GM12878 (cell line): ENCODE measurements at regions not wholly inside any gene's neighbourhood (a gene's known extent, or its start where the extent isn't known, plus 50 kb on each side); places are given as distances from the start of the nearest gene placed in this dataset.

Experiments
- ATAC-seq: fragments of 200-7000 bp; cut with Tn5 transposase; 3 replicates; pipeline ENCODE4 v1.9.1; 2020; ENCODE audit warnings: mild to moderate bottlenecking, moderate library complexity
- BruUV-seq: library from RNA; stranded (reverse); fragments of 400-500 nt; replicated peaks from 2 replicates; lab custom pipeline; 2021; lab: Mats Ljungman, UMichigan
- CTCF ChIA-PET: fragments of 300-600 bp; sonication (Branson Sonifier 250); formaldehyde crosslinking; extraction: SDS; loops from one replicate; lab custom pipeline; 2021; ENCODE audit warnings: inconsistent platforms; lab: Yijun Ruan, JAX
- POLR2A ChIA-PET: fragments of 350-600 bp; formaldehyde crosslinking; extraction: SDS; loops from one replicate; lab custom pipeline; 2021; ENCODE audit warnings: inconsistent platforms; lab: Charles Lee
- RAD21 ChIA-PET: fragments of 300-600 bp; sonication (Branson Sonifier 250); formaldehyde crosslinking; loops from one replicate; lab custom pipeline; 2023; ENCODE audit warnings: antibody characterized with exemption; ENCODE audit not compliant: unreplicated experiment; lab: Charles Lee
- SMC1A ChIA-PET: fragments of 300-600 bp; sonication (Branson Sonifier 250); formaldehyde crosslinking; loops from one replicate; lab custom pipeline; 2023; ENCODE audit not compliant: unreplicated experiment, uncharacterized antibody; lab: Charles Lee
- DNase-seq: peaks from one replicate; pipeline ENCODE4 v3.0.0-alpha.2; 2011; ENCODE audit warnings: low read depth, low spot score
- FAIRE-seq: peaks from 3 replicates; lab custom pipeline; 2011; peaks lifted over from hg19 to GRCh38; lab: Jason Lieb, UNC
- H2AFZ ChIP-seq: 2 replicates; pipeline ENCODE4 v1.6.0; 2011; ENCODE audit warnings: low read depth, low read length, control low read depth; ENCODE audit not compliant: control insufficient read depth
- H3K27ac ChIP-seq: 2 replicates; pipeline ENCODE4 v1.5.1; 2011; ENCODE audit warnings: control low read depth; ENCODE audit not compliant: control insufficient read depth, insufficient read depth
- H3K27me3 ChIP-seq, 2 experiments: replicated peaks in 1 of 2; 2 replicates each; pipeline versions ENCODE4 v1.6.0 to v1.6.1; 2011; ENCODE audit warnings: low read length in 1 of 2; ENCODE audit not compliant: control insufficient read depth in 2 of 2, insufficient read depth in 2 of 2
- H3K36me3 ChIP-seq, 2 experiments: 2 replicates each; pipeline ENCODE4 v1.5.1; 2011; ENCODE audit warnings: low read length in 1 of 2; ENCODE audit not compliant: control insufficient read depth in 2 of 2, insufficient read depth in 2 of 2
- H3K4me1 ChIP-seq: 2 replicates; pipeline ENCODE4 v1.6.1; 2011; ENCODE audit warnings: mild to moderate bottlenecking, low read length, moderate library complexity, mixed read lengths; ENCODE audit not compliant: control insufficient read depth, insufficient read depth
- H3K4me2 ChIP-seq: 2 replicates; pipeline ENCODE4 v1.6.0; 2011; ENCODE audit warnings: control low read depth; ENCODE audit not compliant: control insufficient read depth, insufficient read depth
- H3K4me3 ChIP-seq: fragments of 200-600 bp; sonication (generic); 2 replicates; pipeline ENCODE4 v1.5.1; 2016
- H3K79me2 ChIP-seq: 2 replicates; pipeline ENCODE4 v1.6.0; 2011; ENCODE audit warnings: low read length; ENCODE audit not compliant: control insufficient read depth, insufficient read depth
- H3K9ac ChIP-seq: 2 replicates; pipeline ENCODE4 v1.8.0; 2011; ENCODE audit warnings: low read length, control low read depth, mixed read lengths; ENCODE audit not compliant: control insufficient read depth, insufficient read depth
- H3K9me3 ChIP-seq: replicated peaks from 3 replicates; pipeline ENCODE4 v1.5.1; 2011; ENCODE audit warnings: mild to moderate bottlenecking, low read length; ENCODE audit not compliant: control insufficient read depth, insufficient read depth
- H4K20me1 ChIP-seq: 2 replicates; pipeline ENCODE4 v1.6.0; 2011; ENCODE audit not compliant: control insufficient read depth, insufficient read depth
- CBFB ChIP-seq: IDR thresholded peaks from 2 replicates; pipeline ENCODE4 v1.6.1; 2016; ENCODE audit warnings: antibody characterized with exemption, low read depth
- EED ChIP-seq: sonication (generic); IDR thresholded peaks from 2 replicates; pipeline ENCODE4 v1.6.1; 2016; ENCODE audit warnings: antibody characterized with exemption, low read depth
- ETV6 ChIP-seq, 2 experiments: fragments of 450-650 bp in 1 of 2; IDR thresholded peaks in 1 of 2; conservative IDR thresholded peaks in 1 of 2; 2 replicates each; pipeline ENCODE4 v1.6.1; 2014; ENCODE audit warnings: antibody characterized with exemption in 1 of 2, borderline replicate concordance in 1 of 2, low read depth in 1 of 2, mild to moderate bottlenecking in 1 of 2, moderate library complexity in 1 of 2
- GATAD2B ChIP-seq: fragments of 450-650 bp; conservative IDR thresholded peaks from 2 replicates; pipeline ENCODE4 v1.6.1; 2017; ENCODE audit warnings: low read depth, mild to moderate bottlenecking, moderate library complexity
- IRF4 ChIP-seq: IDR thresholded peaks from 2 replicates; pipeline ENCODE4 v1.6.1; 2011; ENCODE audit warnings: low read depth, low read length
- MEF2B ChIP-seq: fragments of 450-650 bp; IDR thresholded peaks from 2 replicates; pipeline ENCODE4 v1.6.1; 2018; ENCODE audit warnings: mild to moderate bottlenecking, moderate library complexity; ENCODE audit not compliant: partially characterized antibody, poor library complexity, severe bottlenecking
- NBN ChIP-seq: fragments of 450-650 bp; IDR thresholded peaks from 2 replicates; pipeline ENCODE4 v1.6.1; 2016
- PML ChIP-seq: IDR thresholded peaks from 2 replicates; pipeline ENCODE4 v1.6.1; 2012; ENCODE audit warnings: low read length, inconsistent platforms
- POU2F2 ChIP-seq: IDR thresholded peaks from 3 replicates; pipeline ENCODE4 v1.6.1; 2011; ENCODE audit warnings: low read depth, mild to moderate bottlenecking, low read length, borderline replicate concordance
- ZNF217 ChIP-seq: fragments of 450-650 bp; IDR thresholded peaks from 2 replicates; pipeline ENCODE4 v1.6.1; 2017; ENCODE audit warnings: antibody characterized with exemption, mild to moderate bottlenecking
- WGBS: methylation state at CpG from one replicate; pipeline ENCODE4 v1.1.6; 2016; ENCODE audit warnings: low lambda C conversion rate; ENCODE audit not compliant: insufficient replicate concordance, insufficient coverage; ENCODE audit errors: missing lambda C conversion rate; 5-methylcytosine and 5-hydroxymethylcytosine counted together
- in situ Hi-C: fragments of 300-500 bp; cut with MboI; formaldehyde crosslinking; loops from 9 replicates; pipeline ENCODE4 v1.14.3; 2018; ENCODE audit warnings: mixed read lengths
- intact Hi-C: fragments of 100-400 bp; cut with micrococcal nuclease; formaldehyde crosslinking; loops from one replicate; pipeline ENCODE4 v1.14.2; 2022; ENCODE audit not compliant: unreplicated experiment
- TF ChIP-seq, protein P1 (sequence below): fragments of 450-650 bp; IDR thresholded peaks from 2 replicates; pipeline ENCODE4 v1.6.1; 2017; ENCODE audit warnings: mild to moderate bottlenecking, moderate library complexity
- TF ChIP-seq, protein P2 (sequence below): fragments of 450-650 bp; conservative IDR thresholded peaks from 2 replicates; pipeline ENCODE4 v1.6.1; 2017; ENCODE audit warnings: mild to moderate bottlenecking, moderate library complexity
- TF ChIP-seq, protein P3 (sequence below): fragments of 450-650 bp; IDR thresholded peaks from 2 replicates; pipeline ENCODE4 v1.6.1; 2018; ENCODE audit warnings: borderline replicate concordance, mild to moderate bottlenecking; ENCODE audit not compliant: partially characterized antibody
- TF ChIP-seq, protein P4 (sequence below): fragments of 150-350 bp; IDR thresholded peaks from 2 replicates; pipeline ENCODE4 v1.6.1; 2014; ENCODE audit warnings: mild to moderate bottlenecking, low read depth, low read length

DNA sequence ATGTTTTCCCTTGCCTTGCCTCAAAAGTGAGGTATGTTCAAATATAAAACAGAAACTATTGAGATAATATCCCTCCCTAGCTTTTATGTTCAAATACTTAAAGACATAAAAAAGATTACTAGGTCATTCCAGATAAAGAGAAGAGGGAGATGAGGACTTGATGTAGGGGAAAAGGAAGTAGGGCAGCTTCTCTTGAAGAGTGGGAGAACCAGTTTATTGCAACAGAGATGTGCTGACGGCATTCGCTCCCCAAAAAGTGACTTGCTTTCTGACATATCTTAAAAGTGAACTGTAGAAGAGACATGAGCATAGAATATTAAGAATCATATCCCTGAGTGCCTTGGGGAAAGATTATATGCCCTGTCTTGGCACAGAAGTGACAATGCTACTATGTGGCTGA, 330.2 kb upstream of the NREP start (continued):
- TF ChIP-seq, protein P1, sequence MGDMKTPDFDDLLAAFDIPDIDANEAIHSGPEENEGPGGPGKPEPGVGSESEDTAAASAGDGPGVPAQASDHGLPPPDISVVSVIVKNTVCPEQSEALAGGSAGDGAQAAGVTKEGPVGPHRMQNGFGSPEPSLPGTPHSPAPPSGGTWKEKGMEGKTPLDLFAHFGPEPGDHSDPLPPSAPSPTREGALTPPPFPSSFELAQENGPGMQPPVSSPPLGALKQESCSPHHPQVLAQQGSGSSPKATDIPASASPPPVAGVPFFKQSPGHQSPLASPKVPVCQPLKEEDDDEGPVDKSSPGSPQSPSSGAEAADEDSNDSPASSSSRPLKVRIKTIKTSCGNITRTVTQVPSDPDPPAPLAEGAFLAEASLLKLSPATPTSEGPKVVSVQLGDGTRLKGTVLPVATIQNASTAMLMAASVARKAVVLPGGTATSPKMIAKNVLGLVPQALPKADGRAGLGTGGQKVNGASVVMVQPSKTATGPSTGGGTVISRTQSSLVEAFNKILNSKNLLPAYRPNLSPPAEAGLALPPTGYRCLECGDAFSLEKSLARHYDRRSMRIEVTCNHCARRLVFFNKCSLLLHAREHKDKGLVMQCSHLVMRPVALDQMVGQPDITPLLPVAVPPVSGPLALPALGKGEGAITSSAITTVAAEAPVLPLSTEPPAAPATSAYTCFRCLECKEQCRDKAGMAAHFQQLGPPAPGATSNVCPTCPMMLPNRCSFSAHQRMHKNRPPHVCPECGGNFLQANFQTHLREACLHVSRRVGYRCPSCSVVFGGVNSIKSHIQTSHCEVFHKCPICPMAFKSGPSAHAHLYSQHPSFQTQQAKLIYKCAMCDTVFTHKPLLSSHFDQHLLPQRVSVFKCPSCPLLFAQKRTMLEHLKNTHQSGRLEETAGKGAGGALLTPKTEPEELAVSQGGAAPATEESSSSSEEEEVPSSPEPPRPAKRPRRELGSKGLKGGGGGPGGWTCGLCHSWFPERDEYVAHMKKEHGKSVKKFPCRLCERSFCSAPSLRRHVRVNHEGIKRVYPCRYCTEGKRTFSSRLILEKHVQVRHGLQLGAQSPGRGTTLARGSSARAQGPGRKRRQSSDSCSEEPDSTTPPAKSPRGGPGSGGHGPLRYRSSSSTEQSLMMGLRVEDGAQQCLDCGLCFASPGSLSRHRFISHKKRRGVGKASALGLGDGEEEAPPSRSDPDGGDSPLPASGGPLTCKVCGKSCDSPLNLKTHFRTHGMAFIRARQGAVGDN: no peak
- TF ChIP-seq ZNF217 (no peak), ETV6 (conservative IDR thresholded peaks at IDR 0.05 in 1 of 2, IDR thresholded peaks at IDR 0.05 in 1 of 2; ENCODE audit: borderline replicate concordance in 1 of 2, low read depth in 1 of 2) (no peak)

DNA sequence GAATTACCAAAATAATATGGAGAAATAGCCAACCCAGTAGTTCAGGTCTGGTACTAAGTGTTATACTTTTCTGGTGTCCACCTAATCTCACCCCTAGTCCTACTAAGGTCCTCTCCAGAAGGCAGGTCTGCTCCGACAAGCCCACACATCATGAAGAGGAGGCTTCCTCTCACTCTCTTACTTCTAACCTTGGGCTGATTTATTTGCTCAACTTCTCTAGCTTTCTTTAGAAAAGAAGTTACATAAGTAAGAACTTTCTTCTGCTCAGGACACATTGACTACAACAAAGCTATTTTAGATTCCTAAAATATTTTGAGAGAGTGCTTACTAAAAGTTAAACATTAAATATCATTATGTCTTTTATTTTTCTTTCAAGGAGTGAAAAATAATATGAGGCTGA, 329.7 kb upstream of the NREP start:
- no peak for DNase-seq
- Histone ChIP-seq H2AFZ (no peak overlapping the region), H3K27me3 (no peaks in the 10 kb centered on the region), H4K20me1 (no peaks in the 10 kb centered on the region), H3K9ac (no peak overlapping the region), H3K9me3 (no peaks in the 10 kb centered on the region; the same call in 2 of the 3 replicates), H3K4me1 (no peaks in the 10 kb centered on the region), H3K4me3 (no peak overlapping the region), H3K79me2 (no peaks in the 10 kb centered on the region), H3K4me2 (no peak overlapping the region), H3K27ac (no peak overlapping the region), H3K36me3 (no peaks in the 10 kb centered on the region)
- ChIA-PET SMC1A (interaction anchor here (1.1 kb wide), 1 partner anchor 63 kb away, joined by 3 read pairs; no protein-coding TSS in a partner anchor), CTCF (no interaction called here), RAD21 (no interaction called here), POLR2A (no interaction called here)
- FAIRE-seq: no peak
- WGBS: 94% methylated on average over 1 of the region's 1 CpG
- no peak for ATAC-seq
- in situ Hi-C loops: no loop called here
- intact Hi-C loops: no loop called here
- BruUV-seq: no TSS peak
- no peak for TF ChIP-seq GATAD2B
- no peak for TF ChIP-seq PML
- TF ChIP-seq EED: no peak
- TF ChIP-seq, protein P2, sequence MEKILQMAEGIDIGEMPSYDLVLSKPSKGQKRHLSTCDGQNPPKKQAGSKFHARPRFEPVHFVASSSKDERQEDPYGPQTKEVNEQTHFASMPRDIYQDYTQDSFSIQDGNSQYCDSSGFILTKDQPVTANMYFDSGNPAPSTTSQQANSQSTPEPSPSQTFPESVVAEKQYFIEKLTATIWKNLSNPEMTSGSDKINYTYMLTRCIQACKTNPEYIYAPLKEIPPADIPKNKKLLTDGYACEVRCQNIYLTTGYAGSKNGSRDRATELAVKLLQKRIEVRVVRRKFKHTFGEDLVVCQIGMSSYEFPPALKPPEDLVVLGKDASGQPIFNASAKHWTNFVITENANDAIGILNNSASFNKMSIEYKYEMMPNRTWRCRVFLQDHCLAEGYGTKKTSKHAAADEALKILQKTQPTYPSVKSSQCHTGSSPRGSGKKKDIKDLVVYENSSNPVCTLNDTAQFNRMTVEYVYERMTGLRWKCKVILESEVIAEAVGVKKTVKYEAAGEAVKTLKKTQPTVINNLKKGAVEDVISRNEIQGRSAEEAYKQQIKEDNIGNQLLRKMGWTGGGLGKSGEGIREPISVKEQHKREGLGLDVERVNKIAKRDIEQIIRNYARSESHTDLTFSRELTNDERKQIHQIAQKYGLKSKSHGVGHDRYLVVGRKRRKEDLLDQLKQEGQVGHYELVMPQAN: no peak
- no peak for TF ChIP-seq CBFB
- no peak for TF ChIP-seq POU2F2
- no peak for TF ChIP-seq MEF2B
- no peak for TF ChIP-seq NBN
- TF ChIP-seq, protein P3, sequence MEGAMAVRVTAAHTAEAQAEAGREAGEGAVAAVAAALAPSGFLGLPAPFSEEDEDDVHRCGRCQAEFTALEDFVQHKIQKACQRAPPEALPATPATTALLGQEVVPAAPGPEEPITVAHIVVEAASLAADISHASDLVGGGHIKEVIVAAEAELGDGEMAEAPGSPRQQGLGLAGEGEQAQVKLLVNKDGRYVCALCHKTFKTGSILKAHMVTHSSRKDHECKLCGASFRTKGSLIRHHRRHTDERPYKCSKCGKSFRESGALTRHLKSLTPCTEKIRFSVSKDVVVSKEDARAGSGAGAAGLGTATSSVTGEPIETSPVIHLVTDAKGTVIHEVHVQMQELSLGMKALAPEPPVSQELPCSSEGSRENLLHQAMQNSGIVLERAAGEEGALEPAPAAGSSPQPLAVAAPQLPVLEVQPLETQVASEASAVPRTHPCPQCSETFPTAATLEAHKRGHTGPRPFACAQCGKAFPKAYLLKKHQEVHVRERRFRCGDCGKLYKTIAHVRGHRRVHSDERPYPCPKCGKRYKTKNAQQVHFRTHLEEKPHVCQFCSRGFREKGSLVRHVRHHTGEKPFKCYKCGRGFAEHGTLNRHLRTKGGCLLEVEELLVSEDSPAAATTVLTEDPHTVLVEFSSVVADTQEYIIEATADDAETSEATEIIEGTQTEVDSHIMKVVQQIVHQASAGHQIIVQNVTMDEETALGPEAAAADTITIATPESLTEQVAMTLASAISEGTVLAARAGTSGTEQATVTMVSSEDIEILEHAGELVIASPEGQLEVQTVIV: no peak
- TF ChIP-seq, protein P4, sequence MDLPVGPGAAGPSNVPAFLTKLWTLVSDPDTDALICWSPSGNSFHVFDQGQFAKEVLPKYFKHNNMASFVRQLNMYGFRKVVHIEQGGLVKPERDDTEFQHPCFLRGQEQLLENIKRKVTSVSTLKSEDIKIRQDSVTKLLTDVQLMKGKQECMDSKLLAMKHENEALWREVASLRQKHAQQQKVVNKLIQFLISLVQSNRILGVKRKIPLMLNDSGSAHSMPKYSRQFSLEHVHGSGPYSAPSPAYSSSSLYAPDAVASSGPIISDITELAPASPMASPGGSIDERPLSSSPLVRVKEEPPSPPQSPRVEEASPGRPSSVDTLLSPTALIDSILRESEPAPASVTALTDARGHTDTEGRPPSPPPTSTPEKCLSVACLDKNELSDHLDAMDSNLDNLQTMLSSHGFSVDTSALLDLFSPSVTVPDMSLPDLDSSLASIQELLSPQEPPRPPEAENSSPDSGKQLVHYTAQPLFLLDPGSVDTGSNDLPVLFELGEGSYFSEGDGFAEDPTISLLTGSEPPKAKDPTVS: no peak
- no peak for TF ChIP-seq IRF4
